SU-DHL-6 (cell line): ENCODE measurements at regions not wholly inside any gene's neighbourhood (a gene's known extent, or its start where the extent isn't known, plus 50 kb on each side); places are given as distances from the start of the nearest gene placed in this dataset.

ENCODE experiments used
- H2AFZ ChIP-seq: fragments of 200-600 bp; sonication (generic); 2 replicates; pipeline ENCODE4 v1.6.1; 2014; ENCODE audit warnings: low read depth, mild to moderate bottlenecking, moderate library complexity, mixed read lengths, antibody characterized with exemption, low read length; ENCODE audit not compliant: severe bottlenecking
- H3F3A ChIP-seq: fragments of 200-600 bp; shearing (Covaris generic); 2 replicates; pipeline ENCODE4 v1.6.0; 2016; ENCODE audit warnings: antibody characterized with exemption, mild to moderate bottlenecking; ENCODE audit not compliant: insufficient read depth
- H3K27ac ChIP-seq: fragments of 200-600 bp; sonication (generic); 2 replicates; pipeline ENCODE4 v1.5.1; 2016; ENCODE audit warnings: low read depth, mild to moderate bottlenecking, low read length, moderate library complexity, mixed read lengths
- H3K27me3 ChIP-seq: fragments of 200-600 bp; sonication (generic), shearing (Covaris generic); 2 replicates; pipeline ENCODE4 v1.6.0; 2014; ENCODE audit warnings: mild to moderate bottlenecking, low read length
- H3K36me3 ChIP-seq: fragments of 200-600 bp; sonication (generic); 2 replicates; pipeline ENCODE4 v1.6.1; 2014; ENCODE audit warnings: mild to moderate bottlenecking, low read length, mixed read lengths
- H3K4me2 ChIP-seq: fragments of 300-600, 200-600 bp; shearing (Covaris generic), sonication (generic); 2 replicates; pipeline ENCODE4 v1.6.0; 2014; ENCODE audit warnings: low read length, low read depth, mild to moderate bottlenecking; ENCODE audit not compliant: poor library complexity, severe bottlenecking
- H3K4me3 ChIP-seq: fragments of 200-600 bp; sonication (generic); 2 replicates; pipeline ENCODE4 v1.5.1; 2014; ENCODE audit warnings: antibody characterized with exemption, low read length, mild to moderate bottlenecking, mixed read lengths; ENCODE audit not compliant: insufficient read depth, poor library complexity, severe bottlenecking
- H3K79me2 ChIP-seq: fragments of 200-600 bp; sonication (generic); 2 replicates; pipeline ENCODE4 v1.6.1; 2014; ENCODE audit warnings: mild to moderate bottlenecking, low read length, moderate library complexity; ENCODE audit not compliant: insufficient read depth
- H3K9ac ChIP-seq: fragments of 200-600 bp; sonication (generic); 2 replicates; pipeline ENCODE4 v1.7.0; 2014; ENCODE audit warnings: mild to moderate bottlenecking, low read length
- H3K9me2 ChIP-seq: fragments of 200-600 bp; sonication (generic); replicated peaks from 2 replicates; pipeline ENCODE4 v1.6.1; 2014; ENCODE audit warnings: low read length; ENCODE audit not compliant: insufficient read depth
- H3K9me3 ChIP-seq: fragments of 200-600 bp; sonication (generic); 2 replicates; pipeline ENCODE4 v1.6.1; 2014; ENCODE audit warnings: low read length, mixed read lengths; ENCODE audit not compliant: insufficient read depth
- H4K20me1 ChIP-seq: fragments of 200-600 bp; sonication (generic); 2 replicates; pipeline ENCODE4 v1.6.1; 2014; ENCODE audit warnings: low read depth, mild to moderate bottlenecking, antibody characterized with exemption, low read length, moderate library complexity, mixed read lengths
- CTCF ChIP-seq: fragments of 200-600 bp; sonication (generic); IDR thresholded peaks from one replicate; pipeline ENCODE4 v1.5.1; 2017; ENCODE audit warnings: antibody characterized with exemption, mild to moderate bottlenecking, low read length, moderate library complexity; ENCODE audit not compliant: insufficient read depth, poor library complexity, severe bottlenecking
- EZH2phosphoT487 ChIP-seq: fragments of 200-600 bp; sonication (generic), shearing (Covaris generic); conservative IDR thresholded peaks from 2 replicates; pipeline ENCODE4 v1.6.1; 2018; ENCODE audit warnings: mild to moderate bottlenecking, antibody characterized with exemption, low read length, moderate library complexity, mixed read lengths

- H3K36me3 ChIP-seq: no peaks in the 10 kb centered on the region
- H3K27me3 ChIP-seq: no peaks in the 10 kb centered on the region
- H3K4me3 ChIP-seq: no peak overlapping the region
- H3K9me3 ChIP-seq: no peaks in the 10 kb centered on the region
- TF ChIP-seq EZH2phosphoT487: no peak
- TF ChIP-seq CTCF: no peak
- peak overlapping the region; percentile 68 for H2AFZ ChIP-seq
- H3K27ac ChIP-seq: no peak overlapping the region
- H3K79me2 ChIP-seq: no peaks in the 10 kb centered on the region
- H4K20me1 ChIP-seq: no peaks in the 10 kb centered on the region
- H3K9me2 ChIP-seq: no peaks in the 10 kb centered on the region
- no peak overlapping the region for H3K4me2 ChIP-seq
- no peak overlapping the region for H3K9ac ChIP-seq
- no peaks in the 10 kb centered on the region for H3F3A ChIP-seq
Observed at GRCh38 chr5:24135536-24135935, 509.2 kb downstream of the CDH10 start.

- H3K9me2 ChIP-seq: no peaks in the 10 kb centered on the region
- no peak overlapping the region for H3K9ac ChIP-seq
- no peak overlapping the region for H3K27ac ChIP-seq
- H3K79me2 ChIP-seq: no peaks in the 10 kb centered on the region
- H3K9me3 ChIP-seq: no peaks in the 10 kb centered on the region
- H4K20me1 ChIP-seq: no peaks in the 10 kb centered on the region
- TF ChIP-seq EZH2phosphoT487 (no peak), CTCF (no peak)
- H3K36me3 ChIP-seq: no peaks in the 10 kb centered on the region; the same call in 1 of the 2 replicates
- H3F3A ChIP-seq: no peaks in the 10 kb centered on the region
- H2AFZ ChIP-seq: peak overlapping the region; percentile 50
- no peak overlapping the region for H3K4me3 ChIP-seq
- no peak overlapping the region for H3K4me2 ChIP-seq
- no peaks in the 10 kb centered on the region for H3K27me3 ChIP-seq
Observed at GRCh38 chr5:24141046-24141445, 503.7 kb downstream of the CDH10 start.

- H3K4me2 ChIP-seq: no peak overlapping the region
- H3K9me2 ChIP-seq: no peaks in the 10 kb centered on the region
- no peak overlapping the region for H3K27ac ChIP-seq
- no peaks in the 10 kb centered on the region for H3K27me3 ChIP-seq
- no peaks in the 10 kb centered on the region; the same call in 1 of the 2 replicates for H3K36me3 ChIP-seq
- no peaks in the 10 kb centered on the region for H4K20me1 ChIP-seq
- no peaks in the 10 kb centered on the region for H3K9me3 ChIP-seq
- TF ChIP-seq EZH2phosphoT487 (no peak), CTCF (no peak)
- H3K4me3 ChIP-seq: no peak overlapping the region
- peak overlapping the region; percentile 51 for H2AFZ ChIP-seq
- no peaks in the 10 kb centered on the region for H3F3A ChIP-seq
- H3K9ac ChIP-seq: no peak overlapping the region
- no peaks in the 10 kb centered on the region for H3K79me2 ChIP-seq
Observed at GRCh38 chr5:24142341-24142740, 502.4 kb downstream of the CDH10 start.
